H1 (cell line): ENCODE measurements at regions not wholly inside any gene's neighbourhood (a gene's known extent, or its start where the extent isn't known, plus 50 kb on each side); places are given as distances from the start of the nearest gene placed in this dataset.

Experiments used
- CTCF ChIA-PET: fragments of 300-600 bp; sonication (Branson Sonifier 250); formaldehyde crosslinking; loops from one replicate; lab custom pipeline; 2021; ENCODE audit not compliant: partially characterized antibody; lab: Charles Lee
- POLR2A ChIA-PET: fragments of 300-600 bp; sonication (Branson Sonifier 250); formaldehyde crosslinking; loops from one replicate; lab custom pipeline; 2021; ENCODE audit warnings: inconsistent platforms; ENCODE audit not compliant: partially characterized antibody; lab: Charles Lee
- DNase-seq, 2 experiments: peaks; one replicate each; pipeline versions ENCODE4 v3.0.0 to v3.0.0-alpha.2; 2010 to 2022; ENCODE audit warnings: low spot score in 2 of 2, low read depth in 1 of 2, mixed read lengths in 1 of 2
- FAIRE-seq: peaks from 2 replicates; lab custom pipeline; 2011; peaks lifted over from hg19 to GRCh38; lab: Jason Lieb, UNC
- H2AFZ ChIP-seq: 2 replicates; pipeline ENCODE4 v1.8.1; 2012; ENCODE audit warnings: low read length, inconsistent platforms
- H2AK5ac ChIP-seq: 2 replicates; pipeline ENCODE4 v1.6.1; 2013; ENCODE audit warnings: low read depth, low read length
- H2BK120ac ChIP-seq: replicated peaks from 2 replicates; pipeline ENCODE3; 2013; ENCODE audit warnings: low read depth, low read length, inconsistent platforms
- H2BK12ac ChIP-seq: 2 replicates; pipeline ENCODE4 v1.6.1; 2013; ENCODE audit warnings: low read depth, low read length
- H2BK15ac ChIP-seq: 2 replicates; pipeline ENCODE4 v1.6.1; 2013; ENCODE audit warnings: low read length
- H2BK20ac ChIP-seq: 2 replicates; pipeline ENCODE4 v1.6.1; 2013; ENCODE audit warnings: low read length
- H2BK5ac ChIP-seq: 2 replicates; pipeline ENCODE4 v1.6.1; 2013; ENCODE audit warnings: low read depth, low read length
- H3K14ac ChIP-seq: 2 replicates; pipeline ENCODE4 v1.6.1; 2013; ENCODE audit warnings: inconsistent platforms; ENCODE audit not compliant: insufficient read length
- H3K18ac ChIP-seq: 2 replicates; pipeline ENCODE4 v1.6.1; 2013; ENCODE audit warnings: low read length; ENCODE audit errors: extremely low read depth
- H3K23ac ChIP-seq: 2 replicates; pipeline ENCODE4 v1.6.1; 2013; ENCODE audit warnings: inconsistent platforms; ENCODE audit not compliant: insufficient read length
- H3K23me2 ChIP-seq: 2 replicates; pipeline ENCODE4 v1.6.1; 2013; ENCODE audit warnings: low read depth, low read length
- H3K27ac ChIP-seq: 2 replicates; pipeline ENCODE4 v1.6.1; 2011; ENCODE audit warnings: low read depth, low read length, inconsistent platforms
- H3K27me3 ChIP-seq, 4 experiments: replicated peaks in 1 of 4; 1 replicate in 1 of 4; 2 replicates in 3 of 4; pipeline versions ENCODE4 v1.6.1 to v1.8.1; 2011 to 2013; ENCODE audit warnings: low read length in 3 of 4, mild to moderate bottlenecking in 3 of 4, inconsistent platforms in 2 of 4, mixed read lengths in 2 of 4, moderate library complexity in 1 of 4; ENCODE audit not compliant: control insufficient read depth in 3 of 4, insufficient read depth in 3 of 4; ENCODE audit errors: extremely low read depth in 1 of 4
- H3K36me3 ChIP-seq, 4 experiments: 2 replicates each; pipeline versions ENCODE4 v1.6.1 to v1.8.1; 2011 to 2013; ENCODE audit warnings: mild to moderate bottlenecking in 4 of 4, low read length in 3 of 4, moderate library complexity in 2 of 4, control low read depth in 1 of 4, inconsistent platforms in 1 of 4; ENCODE audit not compliant: insufficient read depth in 4 of 4, control insufficient read depth in 2 of 4
- H3K4ac ChIP-seq: replicated peaks from 2 replicates; pipeline ENCODE3; 2013; ENCODE audit warnings: low read length, low read depth, mixed read lengths, inconsistent platforms; ENCODE audit not compliant: insufficient read length
- H3K4me1 ChIP-seq, 4 experiments: replicated peaks in 1 of 4; 1 replicate in 1 of 4; 2 replicates in 3 of 4; pipeline versions ENCODE4 v1.6.1 to v1.8.1; 2011 to 2013; ENCODE audit warnings: low read length in 3 of 4, inconsistent platforms in 2 of 4, mixed read lengths in 1 of 4; ENCODE audit not compliant: insufficient read depth in 4 of 4, control insufficient read depth in 3 of 4
- H3K4me2 ChIP-seq, 2 experiments: 2 replicates each; pipeline versions ENCODE4 v1.6.1 to v1.8.1; 2011 to 2013; ENCODE audit warnings: low read depth in 2 of 2, low read length in 2 of 2, control low read depth in 1 of 2, inconsistent platforms in 1 of 2, mild to moderate bottlenecking in 1 of 2; ENCODE audit not compliant: insufficient read depth in 1 of 2
- H3K4me3 ChIP-seq, 4 experiments: fragments of 200-600, 300-600 bp in 1 of 4; sonication (generic), shearing (Covaris generic), sonication (Bioruptor Twin) in 1 of 4; 2 replicates each; pipeline versions ENCODE4 v1.5.1 to v1.8.1; 2011 to 2016; ENCODE audit warnings: low read length in 4 of 4, low read depth in 3 of 4, control low read depth in 2 of 4, inconsistent platforms in 2 of 4, mild to moderate bottlenecking in 2 of 4, mixed read lengths in 1 of 4, moderate library complexity in 1 of 4; ENCODE audit not compliant: insufficient read depth in 2 of 4; ENCODE audit errors: extremely low read depth in 1 of 4
- H3K56ac ChIP-seq: replicated peaks from 2 replicates; pipeline ENCODE3; 2013; ENCODE audit warnings: low read depth, mild to moderate bottlenecking, mixed read lengths, low read length, inconsistent platforms; ENCODE audit not compliant: insufficient read length
- H3K79me1 ChIP-seq: 2 replicates; pipeline ENCODE4 v1.6.1; 2013; ENCODE audit warnings: low read depth, low read length, control low read depth
- H3K79me2 ChIP-seq, 2 experiments: 2 replicates each; pipeline versions ENCODE4 v1.6.1 to v1.8.1; 2012 to 2013; ENCODE audit warnings: low read length in 2 of 2, mild to moderate bottlenecking in 2 of 2, inconsistent platforms in 1 of 2; ENCODE audit not compliant: insufficient read depth in 2 of 2, control insufficient read depth in 1 of 2
- H3K9ac ChIP-seq, 4 experiments: replicated peaks in 1 of 4; 1 replicate in 1 of 4; 2 replicates in 3 of 4; pipeline versions ENCODE4 v1.6.1 to v1.8.1; 2011 to 2013; ENCODE audit warnings: low read depth in 3 of 4, low read length in 3 of 4, control low read depth in 2 of 4, mild to moderate bottlenecking in 2 of 4, moderate library complexity in 2 of 4, inconsistent platforms in 1 of 4; ENCODE audit errors: extremely low read depth in 1 of 4
- H3K9me3 ChIP-seq, 2 experiments: 2 replicates each; pipeline versions ENCODE4 v1.6.1 to v1.8.1; 2012 to 2013; ENCODE audit warnings: mild to moderate bottlenecking in 2 of 2, moderate library complexity in 2 of 2, control low read depth in 1 of 2, inconsistent platforms in 1 of 2, low read depth in 1 of 2, low read length in 1 of 2, mixed read lengths in 1 of 2; ENCODE audit not compliant: insufficient read depth in 2 of 2
- H4K20me1 ChIP-seq, 2 experiments: replicated peaks in 1 of 2; 2 replicates each; pipeline versions ENCODE3 to v1.8.1; 2011 to 2013; ENCODE audit warnings: inconsistent platforms in 2 of 2, low read length in 2 of 2, mild to moderate bottlenecking in 1 of 2; ENCODE audit not compliant: insufficient read depth in 2 of 2, control insufficient read depth in 1 of 2
- H4K5ac ChIP-seq: 2 replicates; pipeline ENCODE4 v1.6.1; 2013; ENCODE audit warnings: low read length, low read depth, mixed read lengths, inconsistent platforms; ENCODE audit not compliant: insufficient read length
- H4K8ac ChIP-seq: 2 replicates; pipeline ENCODE4 v1.8.0; 2013; ENCODE audit warnings: mild to moderate bottlenecking, moderate library complexity, low read length, inconsistent platforms; ENCODE audit not compliant: insufficient read depth; ENCODE audit errors: extremely low read depth
- H4K91ac ChIP-seq: replicated peaks from 2 replicates; pipeline ENCODE3; 2013; ENCODE audit warnings: low read length, mixed read lengths, inconsistent platforms; ENCODE audit not compliant: insufficient read length
- CREB1 ChIP-seq: IDR thresholded peaks from 2 replicates; pipeline ENCODE4 v1.6.1; 2012; ENCODE audit warnings: inconsistent platforms
- EZH2 ChIP-seq: fragments of 200-600 bp; sonication (generic); IDR thresholded peaks from 2 replicates; pipeline ENCODE4 v1.7.1; 2012; ENCODE audit warnings: low read depth, mild to moderate bottlenecking, moderate library complexity, low read length, inconsistent platforms; ENCODE audit not compliant: severe bottlenecking
- HDAC6 ChIP-seq: IDR thresholded peaks from one replicate; pipeline ENCODE4 v1.7.1; 2012; ENCODE audit warnings: low read depth, mild to moderate bottlenecking, inconsistent platforms, low read length, moderate library complexity
- KDM5A ChIP-seq: fragments of 200-600 bp; IDR thresholded peaks from 2 replicates; pipeline ENCODE4 v1.7.1; 2012; ENCODE audit warnings: mild to moderate bottlenecking, low read length, inconsistent platforms, mixed read lengths
- POLR2AphosphoS5 ChIP-seq: IDR thresholded peaks from 2 replicates; pipeline ENCODE4 v1.6.1; 2011; ENCODE audit warnings: low read depth, low read length
- SAP30 ChIP-seq: fragments of 300-600 bp; sonication (generic); IDR thresholded peaks from 2 replicates; pipeline ENCODE4 v1.7.1; 2012; ENCODE audit warnings: low read length, moderate library complexity, mild to moderate bottlenecking, inconsistent platforms; ENCODE audit not compliant: insufficient read depth, insufficient replicate concordance
- SUZ12 ChIP-seq: fragments of 200-600 bp; sonication (generic); IDR thresholded peaks from 2 replicates; pipeline ENCODE4 v1.6.1; 2012; ENCODE audit warnings: mild to moderate bottlenecking, inconsistent platforms, low read length, moderate library complexity, mixed read lengths
- TEAD4 ChIP-seq: IDR thresholded peaks from 2 replicates; pipeline ENCODE4 v1.6.1; 2012; ENCODE audit warnings: low read depth, low read length, inconsistent platforms, mixed read lengths
- WGBS, 2 experiments: shearing (Covaris generic) in 1 of 2; methylation state at CpG; one replicate each; pipeline versions ENCODE4 v1.1.6 to v1.1.7; 2013 to 2015; ENCODE audit warnings: low lambda C conversion rate in 2 of 2, mixed read lengths in 2 of 2, inconsistent platforms in 1 of 2, low coverage in 1 of 2, missing lambda C conversion rate in 1 of 2; ENCODE audit not compliant: insufficient replicate concordance in 2 of 2, insufficient coverage in 1 of 2, insufficient read length in 1 of 2; ENCODE audit errors: extremely low coverage in 1 of 2, missing lambda C conversion rate in 1 of 2; 5-methylcytosine and 5-hydroxymethylcytosine counted together
- TF ChIP-seq, protein P1 (sequence below), 3 experiments: IDR thresholded peaks; 1 replicate in 2 of 3; 2 replicates in 1 of 3; pipeline versions ENCODE4 v1.5.1 to v1.6.1; 2011; ENCODE audit warnings: low read length in 3 of 3, mild to moderate bottlenecking in 3 of 3, inconsistent platforms in 2 of 3, low read depth in 1 of 3, moderate library complexity in 1 of 3; ENCODE audit not compliant: insufficient read depth in 1 of 3; ENCODE audit errors: control extremely low read depth in 1 of 3

- no peak overlapping the region for H4K91ac ChIP-seq
- POLR2A ChIA-PET = no interaction called here
These were observed 86.2 kb upstream of the PLXNC1 start for GRCh38 chr12:94062194-94062593.

More at GRCh38 chr12:94062194-94062593, 86.2 kb upstream of the PLXNC1 start:
- H2BK20ac ChIP-seq = no peak overlapping the region
- peaks cover 3 to 5% of the 10 kb centered on the region in 2 experiments; a peak in 2 of 4 replicates for H3K9me3 ChIP-seq
- no peak overlapping the region for H4K8ac ChIP-seq
- no peaks in the 10 kb centered on the region for H3K4me1 ChIP-seq
- no peak for TF ChIP-seq HDAC6
- no peak for TF ChIP-seq POLR2AphosphoS5
- no peak for TF ChIP-seq KDM5A
- no peak for TF ChIP-seq SUZ12
- no peak for TF ChIP-seq EZH2
- TF ChIP-seq TEAD4 = no peak
- no peak for TF ChIP-seq SAP30
- TF ChIP-seq, protein P1, sequence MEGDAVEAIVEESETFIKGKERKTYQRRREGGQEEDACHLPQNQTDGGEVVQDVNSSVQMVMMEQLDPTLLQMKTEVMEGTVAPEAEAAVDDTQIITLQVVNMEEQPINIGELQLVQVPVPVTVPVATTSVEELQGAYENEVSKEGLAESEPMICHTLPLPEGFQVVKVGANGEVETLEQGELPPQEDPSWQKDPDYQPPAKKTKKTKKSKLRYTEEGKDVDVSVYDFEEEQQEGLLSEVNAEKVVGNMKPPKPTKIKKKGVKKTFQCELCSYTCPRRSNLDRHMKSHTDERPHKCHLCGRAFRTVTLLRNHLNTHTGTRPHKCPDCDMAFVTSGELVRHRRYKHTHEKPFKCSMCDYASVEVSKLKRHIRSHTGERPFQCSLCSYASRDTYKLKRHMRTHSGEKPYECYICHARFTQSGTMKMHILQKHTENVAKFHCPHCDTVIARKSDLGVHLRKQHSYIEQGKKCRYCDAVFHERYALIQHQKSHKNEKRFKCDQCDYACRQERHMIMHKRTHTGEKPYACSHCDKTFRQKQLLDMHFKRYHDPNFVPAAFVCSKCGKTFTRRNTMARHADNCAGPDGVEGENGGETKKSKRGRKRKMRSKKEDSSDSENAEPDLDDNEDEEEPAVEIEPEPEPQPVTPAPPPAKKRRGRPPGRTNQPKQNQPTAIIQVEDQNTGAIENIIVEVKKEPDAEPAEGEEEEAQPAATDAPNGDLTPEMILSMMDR (IDR thresholded peaks at IDR 0.05; ENCODE audit: control extremely low read depth in 1 of 3, insufficient read depth in 1 of 3, low read depth in 1 of 3, low read length in 3 of 3) = no peak
- no peak for TF ChIP-seq CREB1
- TF ChIP-seq, all 59 proteins: peak for 0
- 80% methylated on average over 1 of the region's 1 CpG; no CpG with 5 or more reads in 1 of the 2 experiments for WGBS, 2 experiments
- DNase-seq (no peak), FAIRE-seq (no peak)
- no peak overlapping the region for H3K9ac ChIP-seq
- H2BK120ac ChIP-seq = no peak overlapping the region
- no peak overlapping the region for H2AK5ac ChIP-seq
- no peak overlapping the region for H3K23ac ChIP-seq
- H3K23me2 ChIP-seq = no peaks in the 10 kb centered on the region
- H2BK12ac ChIP-seq = no peak overlapping the region
- no peaks in the 10 kb centered on the region for H3K36me3 ChIP-seq
- H3K79me1 ChIP-seq = no peaks in the 10 kb centered on the region
- no peak overlapping the region for H2AFZ ChIP-seq
- no peak overlapping the region for H3K27ac ChIP-seq
- CTCF ChIA-PET = interaction anchor here (0.9 kb wide), 1 partner anchor 13 kb away, joined by 3 read pairs; no protein-coding TSS in a partner anchor
- H3K56ac ChIP-seq = no peak overlapping the region
- no peak overlapping the region for H3K18ac ChIP-seq
- no peaks in the 10 kb centered on the region for H3K27me3 ChIP-seq
- H4K5ac ChIP-seq = no peak overlapping the region
- no peaks in the 10 kb centered on the region for H4K20me1 ChIP-seq
- no peak overlapping the region for H3K4me3 ChIP-seq
- H2BK5ac ChIP-seq = no peak overlapping the region
- no peak overlapping the region for H2BK15ac ChIP-seq
- H3K79me2 ChIP-seq = no peaks in the 10 kb centered on the region
- H3K4ac ChIP-seq = no peak overlapping the region
- no peak overlapping the region for H3K4me2 ChIP-seq
- H3K14ac ChIP-seq = no peak overlapping the region
